T-helper 2 cell (primary cell): ENCODE measurements at regions not wholly inside any gene's neighbourhood (a gene's known extent, or its start where the extent isn't known, plus 50 kb on each side); places are given as distances from the start of the nearest gene placed in this dataset.

Source experiments
- DNase-seq, 5 experiments: peaks; one replicate each; pipeline versions ENCODE4 v3.0.0 to v3.0.0-alpha.2; 2012 to 2022

- no peak for DNase-seq
These were observed 86.7 kb upstream of the NRIP1 start for GRCh38 chr21:15151385-15152103.

GRCh38 chr21:15152591-15152990 is 87.8 kb upstream of the NRIP1 start:
- DNase-seq: no peak

- DNase-seq: no peak
These were observed 94.7 kb upstream of the NRIP1 start for GRCh38 chr21:15159382-15160020.

GRCh38 chr21:15160136-15160535 is 95.3 kb upstream of the NRIP1 start:
- no peak for DNase-seq

GRCh38 chr21:15162921-15163320 is 98.1 kb upstream of the NRIP1 start:
- DNase-seq: no peak

- no peak for DNase-seq
These were observed 99.5 kb upstream of the NRIP1 start for GRCh38 chr21:15164273-15164672.

GRCh38 chr21:15164678-15165303 is 100.0 kb upstream of the NRIP1 start:
- DNase-seq: no peak

- no peak for DNase-seq
These were observed 105.8 kb upstream of the NRIP1 start for GRCh38 chr21:15170614-15171013.

GRCh38 chr21:15171546-15171945 is 106.7 kb upstream of the NRIP1 start:
- no peak for DNase-seq

GRCh38 chr21:15172963-15173362 is 108.2 kb upstream of the NRIP1 start:
- no peak for DNase-seq

GRCh38 chr21:15174923-15175322 is 110.1 kb upstream of the NRIP1 start:
- no peak for DNase-seq

GRCh38 chr21:15182731-15183130 is 117.9 kb upstream of the NRIP1 start:
- DNase-seq: no peak

- DNase-seq: no peak
These were observed 119.0 kb upstream of the NRIP1 start for GRCh38 chr21:15183813-15184257.

GRCh38 chr21:15190412-15190811 is 125.6 kb upstream of the NRIP1 start:
- no peak for DNase-seq

- no peak for DNase-seq
These were observed 126.0 kb upstream of the NRIP1 start for GRCh38 chr21:15190837-15191236.

GRCh38 chr21:15191342-15191741 is 126.5 kb upstream of the NRIP1 start:
- no peak for DNase-seq

- no peak for DNase-seq
These were observed 127.4 kb upstream of the NRIP1 start for GRCh38 chr21:15192243-15192642.

- DNase-seq: no peak
These were observed 129.1 kb upstream of the NRIP1 start for GRCh38 chr21:15193937-15194336.

- no peak for DNase-seq
These were observed 130.3 kb upstream of the NRIP1 start for GRCh38 chr21:15195104-15195503.

GRCh38 chr21:15195768-15196167 is 131.0 kb upstream of the NRIP1 start:
- no peak for DNase-seq

- DNase-seq: no peak
These were observed 132.9 kb upstream of the NRIP1 start for GRCh38 chr21:15197696-15198095.

GRCh38 chr21:15199414-15200383 is 134.9 kb upstream of the NRIP1 start:
- no peak for DNase-seq

GRCh38 chr21:15203740-15204139 is 138.9 kb upstream of the NRIP1 start:
- DNase-seq: no peak
